ENCODE measurements at regions not wholly inside any gene's neighbourhood (a gene's known extent, or its start where the extent isn't known, plus 50 kb on each side); places are given as distances from the start of the nearest gene placed in this dataset.

- CTCF ChIA-PET, result no interaction called here
- POLR2A ChIA-PET, result no interaction called here
- Histone ChIP-seq H3K9me1 (replicated peaks; ENCODE audit: control insufficient read depth, extremely low read depth, insufficient read depth, low read length) (no peaks in the 10 kb centered on the region), H3K9ac (replicated peaks; ENCODE audit: extremely low read depth, insufficient read depth, low read length) (no peak overlapping the region), H3K36me3 (ENCODE audit: control insufficient read depth in 2 of 2, extremely low read depth in 1 of 2, insufficient read depth in 2 of 2, low read length in 2 of 2) (no peaks in the 10 kb centered on the region), H3K9me3 (replicated peaks; ENCODE audit: control insufficient read depth, insufficient read depth, low read length) (no peaks in the 10 kb centered on the region), H3K27me3 (ENCODE audit: control insufficient read depth in 2 of 2, insufficient read depth in 2 of 2, low read length in 2 of 2) (no peaks in the 10 kb centered on the region), H4K20me1 (replicated peaks; ENCODE audit: control insufficient read depth, extremely low read depth, insufficient read depth, low read length) (no peaks in the 10 kb centered on the region), H3K4me2 (ENCODE audit: insufficient read depth, low read length) (no peak overlapping the region), H3K4me3 (replicated peaks in 1 of 3; ENCODE audit: insufficient read depth in 1 of 3, low read depth in 1 of 3, low read length in 3 of 3) (no peak overlapping the region), H3K27ac (ENCODE audit: insufficient read depth, low read depth, low read length) (no peak overlapping the region), H2AFZ (ENCODE audit: low read depth, low read length) (no peak overlapping the region), H3K79me2 (ENCODE audit: control insufficient read depth, insufficient read depth, low read length) (no peaks in the 10 kb centered on the region), H3K4me1 (ENCODE audit: control insufficient read depth, extremely low read depth, insufficient read depth, low read length) (no peaks in the 10 kb centered on the region)
- TF ChIP-seq MAX (IDR thresholded peaks at IDR 0.05; ENCODE audit: insufficient read depth, insufficient read length), result no peak
- TF ChIP-seq MYC (IDR thresholded peaks at IDR 0.05; ENCODE audit: low read depth, low read length), result no peak
- no peak for TF ChIP-seq GATA2 (IDR thresholded peaks at IDR 0.05; ENCODE audit: insufficient read depth, insufficient read length, low read depth, low read length)
- TF ChIP-seq JUN (IDR thresholded peaks at IDR 0.05; ENCODE audit: borderline replicate concordance, insufficient read depth, insufficient read length, low read depth), result no peak
- no peak for TF ChIP-seq POLR2AphosphoS5 (IDR thresholded peaks at IDR 0.05; ENCODE audit: insufficient read depth, low read depth, low read length)
- TF ChIP-seq CTCF (IDR thresholded peaks at IDR 0.05; ENCODE audit: extremely low read depth in 1 of 2, insufficient read depth in 1 of 2, low read depth in 1 of 2, low read length in 2 of 2), result no peak
- no peak for TF ChIP-seq EZH2 (IDR thresholded peaks at IDR 0.05; ENCODE audit: borderline replicate concordance, low read depth, low read length, severe bottlenecking)
- no peak for TF ChIP-seq POLR2A (IDR thresholded peaks at IDR 0.05; ENCODE audit: low read depth, low read length)
- TF ChIP-seq FOS (IDR thresholded peaks at IDR 0.05; ENCODE audit: borderline replicate concordance, insufficient read depth, low read length), result no peak
- intact Hi-C loops (cut with micrococcal nuclease) (no loop called here), dilution Hi-C loops (cut with MboI; ENCODE audit: extremely low pct_ligation_motif_present, low sequenced_read_pairs) (no loop called here)
- BruUV-seq (replicated peaks), result no TSS peak
- DNase-seq (ENCODE audit: low read depth, low spot score), result no peak
- no peak for FAIRE-seq
Observed at GRCh38 chr10:8499752-8500390, 445.4 kb downstream of the GATA3 start.

Measured in endothelial cell of umbilical vein (primary cell).